ENCODE measurements at regions not wholly inside any gene's neighbourhood (a gene's known extent, or its start where the extent isn't known, plus 50 kb on each side); places are given as distances from the start of the nearest gene placed in this dataset.

DNA sequence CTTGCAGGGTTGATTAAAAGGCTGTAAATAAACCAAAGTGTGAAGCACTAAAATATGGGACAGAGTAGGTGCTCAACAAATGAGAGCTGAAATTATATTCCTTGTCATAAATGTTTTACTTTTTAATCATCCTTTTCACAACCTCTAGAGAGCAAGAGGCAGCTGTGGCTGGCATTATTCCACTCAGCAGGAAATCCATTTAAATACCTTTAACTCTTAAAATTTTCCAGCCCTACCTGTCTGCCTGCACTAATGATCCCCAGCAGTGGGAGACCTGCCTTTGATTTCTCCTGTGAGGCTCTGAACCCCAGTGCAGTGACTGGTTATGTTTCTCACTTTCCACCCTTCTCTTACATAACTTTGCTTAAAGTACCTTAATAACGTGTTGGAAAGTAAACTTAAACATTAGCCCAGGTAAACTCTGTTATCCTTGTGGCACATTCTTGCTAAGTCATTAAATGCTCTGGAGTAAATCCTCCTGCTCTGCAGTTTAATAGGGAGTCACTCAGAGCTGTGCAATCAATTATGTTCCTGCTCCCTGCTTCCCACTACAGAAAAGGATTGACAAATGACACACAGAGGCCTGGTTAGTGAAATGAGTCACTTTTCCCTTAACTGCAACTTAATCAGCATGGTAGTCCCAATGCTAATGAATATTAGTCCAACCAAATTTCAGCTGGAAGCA is 755.7 kb upstream of the USP15 start:
- TF ChIP-seq EZH2 (IDR thresholded peaks at IDR 0.05) = no peak
- TF ChIP-seq, protein P1, sequence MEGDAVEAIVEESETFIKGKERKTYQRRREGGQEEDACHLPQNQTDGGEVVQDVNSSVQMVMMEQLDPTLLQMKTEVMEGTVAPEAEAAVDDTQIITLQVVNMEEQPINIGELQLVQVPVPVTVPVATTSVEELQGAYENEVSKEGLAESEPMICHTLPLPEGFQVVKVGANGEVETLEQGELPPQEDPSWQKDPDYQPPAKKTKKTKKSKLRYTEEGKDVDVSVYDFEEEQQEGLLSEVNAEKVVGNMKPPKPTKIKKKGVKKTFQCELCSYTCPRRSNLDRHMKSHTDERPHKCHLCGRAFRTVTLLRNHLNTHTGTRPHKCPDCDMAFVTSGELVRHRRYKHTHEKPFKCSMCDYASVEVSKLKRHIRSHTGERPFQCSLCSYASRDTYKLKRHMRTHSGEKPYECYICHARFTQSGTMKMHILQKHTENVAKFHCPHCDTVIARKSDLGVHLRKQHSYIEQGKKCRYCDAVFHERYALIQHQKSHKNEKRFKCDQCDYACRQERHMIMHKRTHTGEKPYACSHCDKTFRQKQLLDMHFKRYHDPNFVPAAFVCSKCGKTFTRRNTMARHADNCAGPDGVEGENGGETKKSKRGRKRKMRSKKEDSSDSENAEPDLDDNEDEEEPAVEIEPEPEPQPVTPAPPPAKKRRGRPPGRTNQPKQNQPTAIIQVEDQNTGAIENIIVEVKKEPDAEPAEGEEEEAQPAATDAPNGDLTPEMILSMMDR (IDR thresholded peaks at IDR 0.05 in 2 of 3, conservative IDR thresholded peaks at IDR 0.05 in 1 of 3; ENCODE audit: borderline replicate concordance in 1 of 3, insufficient read depth in 1 of 3, low read depth in 2 of 3, low read length in 2 of 3) = no peak
- TF ChIP-seq POLR2A (IDR thresholded peaks at IDR 0.05; ENCODE audit: borderline replicate concordance, extremely low read depth, insufficient read depth, insufficient read length) = no peak
- TF ChIP-seq JUND (IDR thresholded peaks at IDR 0.05) = no peak
- TF ChIP-seq POLR2AphosphoS5 (IDR thresholded peaks at IDR 0.05; ENCODE audit: low read depth, low read length) = no peak
- TF ChIP-seq, protein P2, sequence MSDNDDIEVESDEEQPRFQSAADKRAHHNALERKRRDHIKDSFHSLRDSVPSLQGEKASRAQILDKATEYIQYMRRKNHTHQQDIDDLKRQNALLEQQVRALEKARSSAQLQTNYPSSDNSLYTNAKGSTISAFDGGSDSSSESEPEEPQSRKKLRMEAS (IDR thresholded peaks at IDR 0.05) = no peak
- no peak for TF ChIP-seq YY1 (IDR thresholded peaks at IDR 0.05; ENCODE audit: extremely low read depth, insufficient replicate concordance, low read depth, low read length)
- TF ChIP-seq CEBPB (IDR thresholded peaks at IDR 0.05; ENCODE audit: low read depth) = no peak
- no peak for TF ChIP-seq ZNF274 (IDR thresholded peaks at IDR 0.05; ENCODE audit: low read depth, low read length)
- TF ChIP-seq EZH2phosphoT487 (IDR thresholded peaks at IDR 0.05; ENCODE audit: borderline replicate concordance) = no peak
- no peak for TF ChIP-seq RAD21 (IDR thresholded peaks at IDR 0.05; ENCODE audit: low read depth)
- no peak for TF ChIP-seq FOSL1 (IDR thresholded peaks at IDR 0.05; ENCODE audit: low read depth)
